K562 (cell line): ENCODE measurements at regions not wholly inside any gene's neighbourhood (a gene's known extent, or its start where the extent isn't known, plus 50 kb on each side); places are given as distances from the start of the nearest gene placed in this dataset.

Source experiments
- ATAC-seq: fragments of 200-7000 bp; cut with Tn5 transposase; 3 replicates; pipeline ENCODE4 v1.9.1; 2020; ENCODE audit warnings: moderate library complexity
- BruUV-seq: library from RNA; stranded (reverse); fragments of 400-500 nt; replicated peaks from 2 replicates; lab custom pipeline; 2021; lab: Mats Ljungman, UMichigan
- CTCF ChIA-PET: fragments of 300-600 bp; formaldehyde crosslinking; extraction: SDS; loops from one replicate; lab custom pipeline; 2021; ENCODE audit warnings: low intra/inter-chr PET ratio; lab: Yijun Ruan, JAX
- POLR2A ChIA-PET: fragments of 300-600, 350-650 bp; sonication (Branson Sonifier 250); formaldehyde crosslinking; extraction: SDS; loops from one replicate; lab custom pipeline; 2021; ENCODE audit warnings: antibody characterized with exemption, inconsistent platforms; lab: Yijun Ruan, JAX
- DNase-seq, 4 experiments: peaks; one replicate each; pipeline versions ENCODE4 v3.0.0 to v3.0.0-alpha.2; 2011 to 2018; ENCODE audit warnings: low spot score in 3 of 4, mixed read lengths in 3 of 4; ENCODE audit errors: extremely low read depth in 1 of 4
- FAIRE-seq: peaks from 2 replicates; lab custom pipeline; 2011; peaks lifted over from hg19 to GRCh38; lab: Jason Lieb, UNC
- H2AFZ ChIP-seq: 2 replicates; pipeline ENCODE4 v1.6.0; 2011; ENCODE audit warnings: low read depth, low read length, control low read depth, inconsistent platforms
- H3K27ac ChIP-seq: fragments of 200-600 bp; 3 replicates; pipeline ENCODE4 v1.8.0; 2011; ENCODE audit warnings: low read depth, mild to moderate bottlenecking, control low read depth, inconsistent platforms, low read length, moderate library complexity, mixed read lengths; ENCODE audit errors: extremely low read depth
- H3K27me3 ChIP-seq, 2 experiments: fragments of 300-600 bp in 1 of 2; 2 replicates in 1 of 2; 3 replicates in 1 of 2; pipeline versions ENCODE4 v1.6.0 to v1.8.0; 2011; ENCODE audit warnings: inconsistent platforms in 2 of 2, low read length in 2 of 2, mild to moderate bottlenecking in 1 of 2, mixed read lengths in 1 of 2, moderate library complexity in 1 of 2; ENCODE audit not compliant: control insufficient read depth in 2 of 2, insufficient read depth in 2 of 2
- H3K36me3 ChIP-seq: fragments of 300-600 bp; 3 replicates; pipeline ENCODE4 v1.8.0; 2011; ENCODE audit warnings: mild to moderate bottlenecking, low read length, inconsistent platforms; ENCODE audit not compliant: control insufficient read depth, insufficient read depth
- H3K4me1 ChIP-seq, 2 experiments: fragments of 200-600 bp in 1 of 2; replicated peaks in 1 of 2; 2 replicates in 1 of 2; 3 replicates in 1 of 2; pipeline versions ENCODE4 v1.5.1 to v1.8.0; 2011; ENCODE audit warnings: inconsistent platforms in 2 of 2, low read length in 2 of 2, mild to moderate bottlenecking in 1 of 2, mixed read lengths in 1 of 2, moderate library complexity in 1 of 2; ENCODE audit not compliant: control insufficient read depth in 2 of 2, insufficient read depth in 2 of 2
- H3K4me2 ChIP-seq: 2 replicates; pipeline ENCODE4 v1.6.1; 2011; ENCODE audit warnings: low read length, control low read depth, inconsistent platforms, mixed read lengths; ENCODE audit not compliant: insufficient read depth
- H3K4me3 ChIP-seq: fragments of 200-600 bp; sonication (generic), shearing (Covaris generic); 2 replicates; pipeline ENCODE4 v1.5.1; 2016; ENCODE audit warnings: control low read depth, inconsistent platforms
- H3K79me2 ChIP-seq: fragments of 200-600 bp; 3 replicates; pipeline ENCODE4 v1.8.0; 2011; ENCODE audit warnings: low read length, inconsistent platforms; ENCODE audit not compliant: control insufficient read depth, insufficient read depth
- H3K9ac ChIP-seq, 2 experiments: 2 replicates each; pipeline versions ENCODE4 v1.6.0 to v1.6.1; 2011; ENCODE audit warnings: low read depth in 2 of 2, low read length in 2 of 2, control low read depth in 1 of 2, inconsistent platforms in 1 of 2, mild to moderate bottlenecking in 1 of 2, mixed read lengths in 1 of 2; ENCODE audit not compliant: insufficient read depth in 1 of 2
- H3K9me1 ChIP-seq: one replicate; pipeline ENCODE4 v1.6.0; 2011; ENCODE audit warnings: inconsistent platforms, mild to moderate bottlenecking, low read length, moderate library complexity; ENCODE audit not compliant: control insufficient read depth, insufficient read depth
- H3K9me3 ChIP-seq: replicated peaks from 2 replicates; pipeline ENCODE4 v1.5.1; 2011; ENCODE audit warnings: low read depth, low read length, inconsistent platforms; ENCODE audit not compliant: control insufficient read depth, insufficient read depth
- H4K20me1 ChIP-seq: replicated peaks from 2 replicates; pipeline ENCODE4 v1.6.1; 2011; ENCODE audit warnings: low read length, inconsistent platforms, mixed read lengths; ENCODE audit not compliant: control insufficient read depth, insufficient read depth
- CHD1 ChIP-seq: fragments of 200-600 bp; sonication (generic); IDR thresholded peaks from one replicate; pipeline ENCODE4 v1.6.1; 2012; ENCODE audit warnings: mild to moderate bottlenecking, moderate library complexity, low read length, inconsistent platforms
- NCOA4 ChIP-seq: fragments of 450-650 bp; IDR thresholded peaks from 2 replicates; pipeline ENCODE4 v1.6.1; 2018; ENCODE audit warnings: mild to moderate bottlenecking; ENCODE audit not compliant: partially characterized antibody
- PREB ChIP-seq: sonication (generic); formaldehyde crosslinking; IDR thresholded peaks from 2 replicates; pipeline ENCODE4 v1.8.1; 2023; ENCODE audit warnings: mild to moderate bottlenecking, missing genetic modification reagents
- RBFOX2 ChIP-seq: fragments of 200-400 bp; formaldehyde crosslinking; IDR thresholded peaks from 2 replicates; pipeline ENCODE4 v1.6.1; 2017; ENCODE audit warnings: low read depth, mild to moderate bottlenecking, low read length, moderate library complexity
- ZNF217 ChIP-seq: sonication (generic); formaldehyde crosslinking; IDR thresholded peaks from 2 replicates; pipeline ENCODE4 v1.8.0; 2022; ENCODE audit warnings: mild to moderate bottlenecking, missing genetic modification reagents
- ZZZ3 ChIP-seq: fragments of 450-650 bp; IDR thresholded peaks from 2 replicates; pipeline ENCODE4 v1.6.1; 2016; ENCODE audit warnings: antibody characterized with exemption, mild to moderate bottlenecking, moderate library complexity
- WGBS: fragments of 100-300 bp; shearing (Covaris generic); methylation state at CpG from one replicate; pipeline ENCODE4 v1.1.6; 2016; ENCODE audit warnings: low coverage, mixed read lengths; ENCODE audit not compliant: insufficient coverage; ENCODE audit errors: missing lambda C conversion rate; 5-methylcytosine and 5-hydroxymethylcytosine counted together
- in situ Hi-C: fragments of 300-500 bp; cut with MboI; formaldehyde crosslinking; loops from 4 replicates; pipeline ENCODE4 v1.15.0; 2018; ENCODE audit warnings: inconsistent platforms, mixed read lengths
- intact Hi-C: fragments of 100-400 bp; cut with micrococcal nuclease; formaldehyde crosslinking; loops from 2 replicates; pipeline ENCODE4 v1.14.2; 2022

DNA sequence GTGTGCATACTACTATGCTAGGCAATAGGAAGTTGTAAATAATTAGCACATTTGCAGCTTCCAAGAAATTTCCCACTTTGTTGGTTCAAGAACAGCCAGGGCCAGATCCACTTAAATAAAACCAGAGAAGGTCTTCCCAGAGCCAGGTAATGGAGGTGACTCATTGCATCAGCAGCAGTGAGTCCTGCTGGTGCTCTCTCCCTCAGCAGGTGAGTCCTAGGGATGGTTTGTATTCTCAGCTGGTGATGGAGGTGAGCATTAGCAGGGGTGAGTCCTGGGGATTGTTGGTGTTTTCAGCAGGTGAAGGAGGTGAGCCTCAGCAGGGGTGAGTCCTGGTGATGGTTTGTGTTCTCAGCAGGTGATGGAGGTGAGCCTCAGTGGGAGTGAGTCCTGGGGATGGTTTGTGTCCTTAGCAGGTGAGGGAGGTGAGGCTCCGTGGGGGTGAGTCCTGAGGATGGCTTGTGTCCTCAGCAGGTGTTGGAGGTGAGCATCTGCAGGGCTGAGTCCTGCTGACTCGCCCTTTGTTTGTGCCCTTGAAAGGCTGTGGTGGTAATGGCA is 232.8 kb upstream of the EXOC2 start:
- ChIA-PET POLR2A (interaction anchor here (0.7 kb wide), 1 partner anchor 284 kb away, joined by 3 read pairs; no protein-coding TSS in a partner anchor), CTCF (no interaction called here)
- peaks cover 0 to 10% of the 10 kb centered on the region in 2 experiments; a peak in 1 of 5 replicates for H3K27me3 ChIP-seq
- H3K4me3 ChIP-seq = no peak overlapping the region
- H3K36me3 ChIP-seq = no peaks in the 10 kb centered on the region
- no peak for DNase-seq
- H3K9me1 ChIP-seq = no peaks in the 10 kb centered on the region
- no peak overlapping the region for H3K4me2 ChIP-seq
- intact Hi-C loops = no loop called here
- no peak overlapping the region for H3K9ac ChIP-seq
- no peak for FAIRE-seq
- H3K4me1 ChIP-seq = no peaks in the 10 kb centered on the region
- H2AFZ ChIP-seq = no peak overlapping the region
- WGBS = 3% methylated on average over 2 of the region's 2 CpGs
- ATAC-seq = no peak
- BruUV-seq = no TSS peak
- no peak for TF ChIP-seq PREB (CRISPR knock-in tag)
- no peak for TF ChIP-seq CHD1
- TF ChIP-seq ZNF217 (CRISPR knock-in tag) = no peak
- no peak for TF ChIP-seq ZZZ3
- TF ChIP-seq RBFOX2 = no peak
- TF ChIP-seq NCOA4 = no peak
- H3K9me3 ChIP-seq = no peaks in the 10 kb centered on the region
- no peaks in the 10 kb centered on the region for H3K79me2 ChIP-seq
- H4K20me1 ChIP-seq = no peaks in the 10 kb centered on the region
- in situ Hi-C loops = no loop called here
- H3K27ac ChIP-seq = no peak overlapping the region
